DMS53 (cell line): ENCODE measurements at regions not wholly inside any gene's neighbourhood (a gene's known extent, or its start where the extent isn't known, plus 50 kb on each side); places are given as distances from the start of the nearest gene placed in this dataset.
A peak's percentile ranks its signal among the peaks of the same experiment; 100 is the strongest.

Source experiments
- DNase-seq: peaks from one replicate; lab custom pipeline; 2025; lab: John Stamatoyannopoulos, UW

GRCh38 chr2:59572227-59572626 lies 981.2 kb downstream of the BCL11A start:
- no peak for DNase-seq

DNA sequence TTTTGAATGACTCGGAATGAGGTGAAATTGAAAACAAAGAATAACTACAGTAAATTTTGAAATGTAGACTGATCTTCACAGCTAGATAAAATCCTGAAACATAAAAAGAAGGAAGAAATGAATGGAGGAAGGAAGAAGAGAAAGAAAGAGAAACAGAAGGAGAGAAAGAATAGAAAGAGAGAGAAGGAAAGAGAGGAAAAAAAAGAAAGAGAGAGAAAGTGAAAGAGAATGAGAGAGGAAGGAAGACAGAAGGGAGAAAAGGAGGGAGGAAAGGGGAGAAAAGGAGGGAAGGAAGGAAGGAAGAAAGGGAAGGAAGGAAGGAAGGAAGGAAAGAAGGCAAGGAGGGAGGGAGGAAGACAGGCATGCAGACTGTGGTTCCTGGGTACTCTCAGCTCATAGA lies 982.6 kb downstream of the BCL11A start:
- no peak for DNase-seq

GRCh38 chr2:59569124-59569523 lies 984.3 kb downstream of the BCL11A start:
- DNase-seq, result no peak

- no peak for DNase-seq
Observed at GRCh38 chr2:59568461-59568860, 985.0 kb downstream of the BCL11A start.

DNA sequence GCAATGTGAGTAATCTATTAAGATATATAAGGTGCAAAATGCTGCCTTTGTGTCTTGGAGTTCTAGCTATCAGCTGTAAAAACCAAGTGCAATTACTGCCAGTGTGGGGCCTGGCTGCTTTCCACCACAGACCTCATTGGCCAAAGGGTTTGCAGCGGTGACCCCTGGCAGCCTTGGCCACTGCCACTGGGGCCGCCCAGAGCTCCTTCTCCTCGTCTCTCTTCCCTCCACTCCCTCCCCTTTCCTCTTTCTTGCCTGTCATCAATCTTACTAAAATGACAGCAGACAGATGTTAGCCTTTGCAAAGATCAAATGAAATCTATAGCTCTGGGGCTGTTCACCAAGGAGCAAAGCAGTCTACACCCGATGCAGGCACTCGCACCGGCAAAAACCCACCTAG lies 986.3 kb downstream of the BCL11A start:
- DNase-seq, result no peak

- no peak for DNase-seq
Observed at GRCh38 chr2:59566739-59567138, 986.7 kb downstream of the BCL11A start.

GRCh38 chr2:59561281-59561680 lies 992.2 kb downstream of the BCL11A start:
- no peak for DNase-seq

- no peak for DNase-seq
Observed at GRCh38 chr2:59560769-59561168, 992.7 kb downstream of the BCL11A start.

GRCh38 chr2:59540864-59541263 lies 1012.6 kb downstream of the BCL11A start:
- no peak for DNase-seq

DNA sequence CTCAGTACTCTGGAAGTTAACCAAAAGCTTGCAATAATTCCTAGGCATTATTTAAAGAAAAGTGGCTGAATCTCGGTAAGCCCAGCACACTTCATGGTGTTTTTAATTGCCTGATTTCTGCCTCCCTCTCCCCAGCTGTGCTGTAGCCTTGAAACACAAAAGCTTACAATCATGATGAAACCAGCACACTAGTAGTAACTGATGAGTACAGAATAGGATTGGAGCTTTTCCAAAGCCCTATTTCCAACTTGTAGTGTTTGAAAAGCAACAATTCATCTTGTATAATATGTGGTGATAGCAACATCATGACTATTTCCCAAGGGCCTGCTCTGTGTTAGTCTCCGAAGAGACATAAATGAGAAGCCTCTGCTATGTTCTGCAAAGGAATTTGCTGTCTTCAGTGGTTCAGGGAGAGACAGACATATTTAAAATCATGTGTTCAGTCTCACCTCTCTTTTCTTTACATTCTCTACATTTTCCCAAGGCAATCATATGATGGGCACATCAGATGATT lies 1015.0 kb downstream of the BCL11A start:
- DNase-seq, result no peak

- DNase-seq, result no peak
Observed at GRCh38 chr2:59532808-59533207, 1020.6 kb downstream of the BCL11A start.

DNA sequence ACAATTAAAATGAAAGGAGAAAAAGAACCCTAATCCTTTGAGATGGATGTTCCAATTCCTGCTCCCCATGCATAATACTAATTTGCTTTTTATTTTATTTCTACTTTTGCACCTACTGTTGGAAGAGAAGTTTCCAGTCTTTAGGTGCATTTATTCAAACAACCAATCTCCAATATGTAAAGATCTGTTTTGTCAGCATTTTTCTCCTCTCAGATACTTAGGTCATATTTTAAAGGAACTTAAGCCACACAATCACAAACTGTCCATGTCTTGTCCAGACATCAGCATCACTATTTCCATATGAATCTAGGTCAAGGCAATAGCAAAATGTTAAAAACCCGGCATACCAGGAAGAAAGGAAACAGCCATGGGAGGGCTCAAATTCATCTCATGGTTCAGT lies 1023.2 kb downstream of the BCL11A start:
- no peak for DNase-seq

GRCh38 chr2:59529726-59530125 lies 1023.7 kb downstream of the BCL11A start:
- no peak for DNase-seq

DNA sequence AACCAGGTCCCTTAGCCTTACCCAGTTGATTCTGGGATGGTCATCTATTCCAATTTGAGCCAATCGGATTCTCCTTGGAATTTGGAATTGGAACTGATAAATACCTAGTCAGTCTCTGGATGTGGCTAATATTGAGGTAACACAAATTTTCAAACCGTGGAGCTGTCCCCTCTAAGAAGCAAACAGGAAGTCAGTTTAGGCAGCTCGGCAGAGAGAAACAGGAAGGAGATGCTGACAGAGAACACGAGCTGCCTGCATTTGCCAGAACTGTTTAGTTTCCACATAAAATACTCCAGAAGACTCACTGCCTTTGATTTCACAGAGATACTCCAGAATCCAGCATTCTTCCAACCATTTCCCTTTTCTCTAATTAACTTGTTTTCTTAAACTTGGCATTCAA lies 1024.9 kb downstream of the BCL11A start:
- no peak for DNase-seq

- peak; percentile 6 for DNase-seq
Observed at GRCh38 chr2:59502981-59503380, 1050.5 kb downstream of the BCL11A start.

GRCh38 chr2:59490994-59491393 lies 1062.5 kb downstream of the BCL11A start:
- DNase-seq, result no peak

DNA sequence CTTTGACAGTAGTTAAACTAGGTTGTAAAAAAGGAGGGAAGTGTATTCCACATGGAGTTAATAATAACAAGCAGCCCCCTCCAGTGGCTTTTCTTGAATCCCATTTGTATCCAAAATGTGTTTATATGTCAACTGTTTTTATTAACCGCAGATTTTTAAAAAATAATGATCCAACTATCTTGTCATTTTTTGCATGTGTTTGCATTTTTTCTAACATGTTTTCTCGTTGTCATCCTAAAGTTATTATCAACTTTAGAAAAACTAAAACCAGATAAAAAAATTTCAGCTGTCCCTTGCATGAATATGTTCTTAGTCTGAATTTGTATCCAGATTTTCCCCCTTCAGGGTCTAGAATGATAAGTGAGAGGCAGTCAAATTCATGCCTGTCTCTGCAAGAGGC lies 1063.3 kb downstream of the BCL11A start:
- no peak for DNase-seq

DNA sequence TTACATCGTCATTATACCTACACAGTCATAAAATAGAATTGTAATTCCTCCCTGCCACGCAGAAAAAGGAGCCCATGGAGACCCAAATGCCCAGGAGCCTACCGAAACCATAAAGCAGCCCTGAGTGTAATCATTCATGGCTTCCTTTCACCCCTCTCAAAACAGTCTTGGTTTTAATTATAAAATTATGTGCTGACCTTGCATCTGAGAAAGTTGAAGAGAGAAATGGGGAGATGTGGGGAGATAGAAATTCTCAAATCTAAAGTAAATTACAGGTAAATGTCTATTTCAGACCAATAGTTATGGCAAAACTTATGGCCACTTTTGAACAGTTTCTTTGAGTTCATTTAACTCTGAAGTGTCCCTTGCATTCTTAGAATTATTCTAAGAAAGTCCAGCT lies 1068.8 kb downstream of the BCL11A start:
- DNase-seq, result no peak

GRCh38 chr2:59463426-59463825 lies 1090.0 kb downstream of the BCL11A start:
- no peak for DNase-seq

- DNase-seq, result peak; percentile 40
Observed at GRCh38 chr2:59462422-59463197, 1090.8 kb downstream of the BCL11A start.

GRCh38 chr2:59461127-59461526 lies 1092.3 kb downstream of the BCL11A start:
- DNase-seq, result no peak

DNA sequence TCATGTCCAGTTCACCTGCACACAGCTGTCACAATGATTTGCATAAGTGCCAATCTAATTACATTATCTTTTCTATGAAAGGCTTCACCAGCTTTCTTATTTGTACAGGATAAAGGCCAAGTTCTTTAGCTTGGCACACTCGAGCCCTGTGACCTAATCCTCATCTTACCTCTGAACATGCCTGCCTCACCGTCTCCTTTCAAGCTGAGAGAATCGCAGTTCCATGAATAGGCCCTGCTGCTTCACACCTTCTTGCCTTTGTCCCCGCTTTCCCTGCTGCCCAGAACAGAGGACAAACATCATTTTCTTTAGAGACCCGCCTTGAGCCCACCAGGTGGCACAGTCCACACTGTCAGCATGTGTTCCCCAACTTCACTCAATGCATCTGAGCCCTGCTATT lies 1094.7 kb downstream of the BCL11A start:
- DNase-seq, result peak; percentile 14

- DNase-seq, result no peak
Observed at GRCh38 chr2:59456285-59456684, 1097.2 kb downstream of the BCL11A start.

DNA sequence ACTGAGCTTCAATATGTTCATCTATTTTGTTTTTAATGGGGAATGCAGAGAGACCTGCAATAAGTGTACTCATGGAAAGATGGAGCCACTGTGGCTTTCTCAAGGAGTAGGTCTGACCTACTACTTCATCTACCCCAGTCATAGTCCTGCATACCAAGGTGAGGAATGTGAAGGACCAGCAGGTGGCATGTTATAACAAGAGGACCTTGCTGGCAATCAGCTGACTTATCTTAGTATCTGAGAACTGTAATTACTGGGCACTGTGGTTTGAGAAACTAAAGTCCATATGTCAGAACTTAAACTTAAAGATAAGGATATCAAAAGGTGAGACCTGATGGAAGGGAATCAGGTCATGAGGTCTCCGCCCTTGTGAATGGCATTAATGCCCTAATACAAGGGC lies 1104.2 kb downstream of the BCL11A start:
- peak; percentile 57 for DNase-seq
